BE2C (cell line): ENCODE measurements at regions not wholly inside any gene's neighbourhood (a gene's known extent, or its start where the extent isn't known, plus 50 kb on each side); places are given as distances from the start of the nearest gene placed in this dataset.
"Not testable (repeated sequence)": the region's sequence is repeated elsewhere in the genome, so short reads cannot be mapped to it uniquely, and the experiment has no call there.

Source experiments
- DNase-seq: peaks from one replicate; pipeline ENCODE4 v3.0.0-alpha.2; 2020
- H3K27me3 ChIP-seq: fragments of 250-450 bp; sonication (Bioruptor Pico); 2 replicates; pipeline ENCODE4 v1.5.1; 2020; ENCODE audit warnings: mild to moderate bottlenecking
- H3K36me3 ChIP-seq: fragments of 250-450 bp; sonication (Bioruptor Pico); 2 replicates; pipeline ENCODE4 v1.5.1; 2020; ENCODE audit warnings: mild to moderate bottlenecking
- H3K4me1 ChIP-seq: fragments of 250-450 bp; sonication (Bioruptor Pico); 2 replicates; pipeline ENCODE4 v1.5.1; 2020
- H3K4me3 ChIP-seq: 2 replicates; pipeline ENCODE4 v1.5.1; 2011; ENCODE audit warnings: low read depth, low read length
- H3K9me3 ChIP-seq: fragments of 250-450 bp; sonication (Bioruptor Pico); 2 replicates; pipeline ENCODE4 v1.5.1; 2020
- TF ChIP-seq, protein P1 (sequence below): IDR thresholded peaks from 2 replicates; pipeline ENCODE4 v1.5.1; 2012; ENCODE audit warnings: mild to moderate bottlenecking, low read depth, low read length

DNA sequence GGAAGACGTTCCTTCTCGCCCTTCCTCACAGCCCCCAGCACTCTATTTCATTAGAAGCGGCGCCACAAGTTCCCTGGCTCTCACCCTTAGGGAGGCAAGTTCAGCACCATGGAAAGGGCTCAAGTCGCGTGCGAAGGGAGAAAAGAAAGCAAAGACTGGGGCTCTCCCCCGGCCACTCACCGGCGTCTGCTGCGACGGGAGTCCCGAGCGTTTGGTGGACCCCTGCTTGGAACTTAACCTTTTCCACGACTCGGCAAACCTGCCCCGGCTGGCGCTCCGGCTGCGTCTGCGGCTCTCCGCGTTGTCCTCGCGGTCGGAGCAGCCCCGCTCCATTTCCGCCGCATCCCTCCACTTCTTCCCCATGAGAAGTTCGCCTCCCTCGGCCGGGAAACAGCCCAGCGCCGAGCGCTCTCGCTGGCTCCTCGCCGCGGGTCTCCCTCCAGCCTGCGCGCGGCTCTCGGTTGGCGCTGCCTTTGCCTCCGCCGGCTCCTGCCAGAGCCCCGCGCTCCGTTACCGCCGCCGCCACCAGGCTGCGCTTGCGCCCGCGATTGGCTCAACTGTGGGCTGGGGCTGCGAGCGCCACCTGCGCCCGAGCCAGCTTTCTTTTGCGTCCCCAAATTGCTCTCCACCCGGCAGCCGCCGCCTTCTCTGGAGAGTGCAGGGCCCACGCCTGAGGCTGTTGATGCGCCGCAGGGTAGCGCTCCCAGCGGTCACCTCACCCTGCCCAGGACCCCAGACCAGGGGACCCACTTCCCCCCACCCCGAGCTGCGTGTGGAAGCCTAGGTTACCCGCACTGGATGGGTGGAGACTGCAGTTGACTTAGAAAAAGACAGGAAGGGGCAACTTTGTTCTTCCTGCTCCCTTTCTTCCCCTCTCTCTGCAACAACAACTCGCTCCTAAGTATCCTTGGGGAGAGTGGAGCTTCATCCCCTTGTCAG lies 321.6 kb downstream of the CEMIP2 start:
- Histone ChIP-seq H3K9me3 (no peaks in the 10 kb centered on the region), H3K4me3 (peak overlapping the region; percentile 57), H3K4me1 (no peaks in the 10 kb centered on the region), H3K27me3 (peaks cover 47% of the 10 kb centered on the region), H3K36me3 (no peaks in the 10 kb centered on the region)
- TF ChIP-seq, protein P1, sequence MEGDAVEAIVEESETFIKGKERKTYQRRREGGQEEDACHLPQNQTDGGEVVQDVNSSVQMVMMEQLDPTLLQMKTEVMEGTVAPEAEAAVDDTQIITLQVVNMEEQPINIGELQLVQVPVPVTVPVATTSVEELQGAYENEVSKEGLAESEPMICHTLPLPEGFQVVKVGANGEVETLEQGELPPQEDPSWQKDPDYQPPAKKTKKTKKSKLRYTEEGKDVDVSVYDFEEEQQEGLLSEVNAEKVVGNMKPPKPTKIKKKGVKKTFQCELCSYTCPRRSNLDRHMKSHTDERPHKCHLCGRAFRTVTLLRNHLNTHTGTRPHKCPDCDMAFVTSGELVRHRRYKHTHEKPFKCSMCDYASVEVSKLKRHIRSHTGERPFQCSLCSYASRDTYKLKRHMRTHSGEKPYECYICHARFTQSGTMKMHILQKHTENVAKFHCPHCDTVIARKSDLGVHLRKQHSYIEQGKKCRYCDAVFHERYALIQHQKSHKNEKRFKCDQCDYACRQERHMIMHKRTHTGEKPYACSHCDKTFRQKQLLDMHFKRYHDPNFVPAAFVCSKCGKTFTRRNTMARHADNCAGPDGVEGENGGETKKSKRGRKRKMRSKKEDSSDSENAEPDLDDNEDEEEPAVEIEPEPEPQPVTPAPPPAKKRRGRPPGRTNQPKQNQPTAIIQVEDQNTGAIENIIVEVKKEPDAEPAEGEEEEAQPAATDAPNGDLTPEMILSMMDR, result peak; percentile 37
- DNase-seq, result peak; percentile 73

DNA sequence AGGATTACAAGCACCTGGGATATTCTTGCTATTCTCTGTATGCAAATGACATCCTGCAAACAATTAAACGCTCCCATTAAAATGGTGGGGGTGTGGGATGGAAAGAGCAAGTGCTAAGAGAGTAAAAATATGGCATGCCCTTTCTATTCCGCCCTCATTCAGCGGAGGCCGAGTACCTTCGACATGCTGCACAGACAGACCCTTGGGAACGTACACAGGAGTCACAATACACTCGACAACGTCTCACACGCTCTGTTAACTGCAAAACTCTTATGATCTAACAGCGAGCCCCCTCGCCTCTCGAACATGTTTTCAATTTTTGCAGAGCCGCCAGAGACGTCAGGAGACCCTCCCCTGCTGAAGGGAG lies 322.2 kb downstream of the CEMIP2 start:
- H3K4me3 ChIP-seq, result peak overlapping the region; percentile 57

DNA sequence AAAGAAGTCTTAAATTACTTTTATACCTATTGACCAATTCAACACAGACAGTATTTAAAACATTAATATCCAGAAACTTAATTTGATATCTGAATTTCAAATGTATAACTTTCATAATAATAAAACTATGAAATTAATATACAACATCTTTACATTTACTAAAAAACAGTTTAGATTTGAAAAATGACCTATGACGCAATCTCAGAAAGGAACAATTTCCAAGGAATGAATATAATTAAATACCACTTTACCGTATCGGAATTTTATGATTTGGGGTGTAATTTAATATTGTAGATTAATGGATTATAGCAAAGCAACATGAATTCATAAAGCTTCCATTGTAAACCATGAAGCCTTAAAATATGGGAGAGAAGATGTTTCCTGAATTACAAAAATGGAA lies 321.5 kb upstream of the TRPM3 start:
- Histone ChIP-seq H3K27me3 (peaks cover 57% of the 10 kb centered on the region), H3K36me3 (no peaks in the 10 kb centered on the region), H3K4me1 (no peaks in the 10 kb centered on the region), H3K9me3 (no peaks in the 10 kb centered on the region), H3K4me3 (no peak overlapping the region)
- TF ChIP-seq, protein P1, result no peak
- no peak for DNase-seq

More for the DNA sequence above, 322.2 kb downstream of the CEMIP2 start:
- no peak for DNase-seq
- Histone ChIP-seq H3K4me1 (no peaks in the 10 kb centered on the region), H3K36me3 (no peaks in the 10 kb centered on the region), H3K27me3 (peaks cover 48% of the 10 kb centered on the region), H3K9me3 (no peaks in the 10 kb centered on the region)
- TF ChIP-seq, protein P1, result no peak

DNA sequence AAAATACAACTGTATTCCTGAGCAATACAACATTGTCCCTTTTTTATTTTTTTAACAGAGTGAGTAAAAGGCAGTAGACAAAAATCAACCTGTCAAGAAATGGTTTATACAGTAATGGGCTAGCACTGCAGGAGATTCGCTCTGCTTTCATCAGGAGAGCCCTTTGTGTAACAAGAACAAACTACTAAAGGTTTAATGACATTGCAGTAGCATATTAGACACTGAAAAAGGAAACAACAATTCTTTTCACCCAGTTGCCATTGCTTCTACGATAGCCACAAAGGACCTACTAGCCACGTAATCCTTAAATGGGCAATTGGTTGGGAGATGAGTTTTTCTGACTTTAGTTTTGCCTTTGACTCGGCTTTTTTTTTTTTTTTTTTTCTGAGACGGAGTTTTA lies 319.8 kb upstream of the TRPM3 start:
- H3K36me3 ChIP-seq, result no peaks in the 10 kb centered on the region
- H3K4me1 ChIP-seq, result no peaks in the 10 kb centered on the region
- H3K9me3 ChIP-seq, result no peaks in the 10 kb centered on the region
- no peak for DNase-seq
- H3K27me3 ChIP-seq, result peaks cover 40% of the 10 kb centered on the region
- TF ChIP-seq, protein P1, result no peak
- H3K4me3 ChIP-seq, result no peak overlapping the region

DNA sequence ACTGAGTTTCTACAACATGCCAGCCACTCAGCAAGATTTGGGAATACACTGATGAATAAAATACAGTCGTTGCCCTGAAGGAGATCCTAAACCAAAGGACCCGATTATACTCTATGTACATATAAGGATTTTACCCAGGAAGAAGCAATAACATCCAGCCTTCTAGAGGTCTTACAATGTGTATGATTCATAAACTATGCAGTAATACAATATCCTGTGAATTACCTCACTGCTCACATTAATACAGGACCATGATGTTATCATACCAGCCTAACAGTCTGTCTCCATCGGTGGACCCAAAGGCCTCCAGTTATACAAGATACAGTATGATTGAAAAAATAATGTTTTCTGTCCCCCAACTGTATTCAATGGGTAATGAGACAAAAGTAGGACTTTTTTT lies 310.5 kb upstream of the TRPM3 start:
- H3K4me3 ChIP-seq, result no peak overlapping the region
- H3K27me3 ChIP-seq, result no peaks in the 10 kb centered on the region
- TF ChIP-seq, protein P1, result no peak
- no peak for DNase-seq
- no peaks in the 10 kb centered on the region for H3K36me3 ChIP-seq
- no peaks in the 10 kb centered on the region for H3K9me3 ChIP-seq
- H3K4me1 ChIP-seq, result no peaks in the 10 kb centered on the region

DNA sequence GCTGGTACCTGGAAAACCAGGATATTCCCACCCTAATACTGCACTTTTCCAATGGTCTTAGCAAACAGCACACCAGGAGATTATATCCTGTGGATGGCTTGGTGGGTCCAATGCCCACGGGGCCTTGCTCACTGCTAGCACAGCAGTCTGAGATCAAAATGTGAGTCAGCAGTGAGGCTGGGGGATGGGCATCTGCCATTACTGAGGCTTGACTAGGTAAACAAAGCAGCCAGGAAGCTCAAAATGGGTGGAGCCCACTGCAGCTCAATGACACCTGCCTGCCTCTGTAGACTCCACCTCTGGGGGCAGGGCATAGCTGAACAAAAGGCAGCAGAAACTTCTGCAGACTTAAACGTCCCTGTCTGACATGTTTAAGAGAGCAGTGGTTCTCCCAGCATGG lies 285.9 kb upstream of the TRPM3 start:
- H3K36me3 ChIP-seq, H3K27me3 ChIP-seq, H3K9me3 ChIP-seq, H3K4me1 ChIP-seq, DNase-seq, H3K4me3 ChIP-seq: not testable (repeated sequence)
